ENCODE measurements at regions not wholly inside any gene's neighbourhood (a gene's known extent, or its start where the extent isn't known, plus 50 kb on each side); places are given as distances from the start of the nearest gene placed in this dataset.

- no peak overlapping the region for H3K4me3 ChIP-seq (ENCODE audit: low read depth, low read length)
- TF ChIP-seq, protein P1, sequence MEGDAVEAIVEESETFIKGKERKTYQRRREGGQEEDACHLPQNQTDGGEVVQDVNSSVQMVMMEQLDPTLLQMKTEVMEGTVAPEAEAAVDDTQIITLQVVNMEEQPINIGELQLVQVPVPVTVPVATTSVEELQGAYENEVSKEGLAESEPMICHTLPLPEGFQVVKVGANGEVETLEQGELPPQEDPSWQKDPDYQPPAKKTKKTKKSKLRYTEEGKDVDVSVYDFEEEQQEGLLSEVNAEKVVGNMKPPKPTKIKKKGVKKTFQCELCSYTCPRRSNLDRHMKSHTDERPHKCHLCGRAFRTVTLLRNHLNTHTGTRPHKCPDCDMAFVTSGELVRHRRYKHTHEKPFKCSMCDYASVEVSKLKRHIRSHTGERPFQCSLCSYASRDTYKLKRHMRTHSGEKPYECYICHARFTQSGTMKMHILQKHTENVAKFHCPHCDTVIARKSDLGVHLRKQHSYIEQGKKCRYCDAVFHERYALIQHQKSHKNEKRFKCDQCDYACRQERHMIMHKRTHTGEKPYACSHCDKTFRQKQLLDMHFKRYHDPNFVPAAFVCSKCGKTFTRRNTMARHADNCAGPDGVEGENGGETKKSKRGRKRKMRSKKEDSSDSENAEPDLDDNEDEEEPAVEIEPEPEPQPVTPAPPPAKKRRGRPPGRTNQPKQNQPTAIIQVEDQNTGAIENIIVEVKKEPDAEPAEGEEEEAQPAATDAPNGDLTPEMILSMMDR (conservative IDR thresholded peaks at IDR 0.05; ENCODE audit: low read depth, low read length): no peak
- DNase-seq (ENCODE audit: low read depth): no peak
Measured at GRCh38 chr16:87552072-87552718, 50.1 kb upstream of the JPH3 start.

- TF ChIP-seq, protein P1 (conservative IDR thresholded peaks at IDR 0.05; ENCODE audit: low read depth, low read length): no peak
- no peak for DNase-seq (ENCODE audit: low read depth)
- no peak overlapping the region for H3K4me3 ChIP-seq (ENCODE audit: low read depth, low read length)
Measured at GRCh38 chr16:87551487-87551886, 50.8 kb upstream of the JPH3 start.

DNA sequence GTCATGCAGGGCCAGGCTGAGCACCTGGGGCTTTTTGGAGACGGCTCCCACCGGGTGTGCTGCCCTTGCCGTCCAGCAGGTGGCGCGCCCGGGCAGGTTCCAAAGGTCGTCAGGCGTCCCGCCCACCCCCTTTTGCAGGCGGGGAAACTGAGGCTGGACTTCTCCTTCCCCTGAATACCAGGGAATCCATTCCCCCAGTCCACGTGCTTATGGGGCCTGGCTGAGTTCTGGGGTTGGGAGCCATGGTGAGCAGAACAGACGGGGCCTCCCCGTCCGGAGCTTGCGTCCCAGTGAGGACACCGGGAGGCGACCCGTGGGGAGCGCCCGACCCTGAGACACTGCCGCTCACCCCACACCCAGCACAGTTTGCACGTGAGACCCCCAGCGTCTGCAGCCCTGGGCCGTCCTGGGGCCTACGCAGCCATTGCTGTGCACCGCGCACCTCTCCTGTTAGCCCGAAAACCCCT lies 51.8 kb upstream of the JPH3 start:
- no peak for DNase-seq (ENCODE audit: low read depth)
- no peak overlapping the region for H3K4me3 ChIP-seq (ENCODE audit: low read depth, low read length)
- TF ChIP-seq, protein P1 (conservative IDR thresholded peaks at IDR 0.05; ENCODE audit: low read depth, low read length): peak; percentile 81

DNA sequence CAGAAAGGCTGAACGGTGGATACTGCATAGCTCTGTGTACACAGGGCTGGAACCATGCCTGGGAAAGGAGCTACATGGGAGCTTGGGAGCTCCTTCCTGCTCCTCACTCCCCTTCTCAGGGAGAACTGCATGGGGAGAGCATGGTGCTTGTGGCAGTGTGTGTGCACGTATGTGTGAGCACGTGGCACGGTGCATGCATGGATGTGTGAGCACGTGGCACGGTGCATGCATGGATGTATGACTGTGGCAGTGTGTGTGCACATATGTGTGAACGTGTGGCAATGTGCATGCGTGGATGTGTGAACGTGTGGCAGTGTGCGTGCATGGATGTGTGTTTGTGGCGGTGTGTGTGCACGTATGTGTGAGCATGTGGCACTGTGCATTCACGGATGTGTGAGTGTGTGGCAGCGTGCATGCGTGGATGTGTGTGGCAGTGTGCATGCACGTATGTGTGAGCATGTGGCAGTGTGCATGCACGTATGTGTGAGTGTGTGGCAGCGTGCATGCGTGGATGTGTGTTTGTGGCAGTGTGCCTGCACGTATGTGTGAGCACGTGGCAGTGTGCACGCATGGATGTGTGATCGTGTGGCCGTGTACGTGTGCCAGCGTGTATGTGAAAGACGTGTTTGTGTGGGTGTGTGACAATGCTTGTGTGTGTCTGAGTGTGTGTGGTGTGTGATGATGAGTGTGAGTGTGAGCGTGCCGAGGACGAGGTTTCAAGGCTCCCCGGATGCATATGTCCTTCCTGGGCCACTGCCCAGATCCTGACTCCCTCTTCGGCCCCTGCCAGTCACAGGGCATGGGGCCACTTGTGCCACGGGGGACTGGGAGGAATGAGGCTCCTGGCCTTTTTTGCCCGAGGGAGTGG lies 52.4 kb upstream of the JPH3 start:
- TF ChIP-seq, protein P1 (conservative IDR thresholded peaks at IDR 0.05; ENCODE audit: low read depth, low read length): no peak

GRCh38 chr16:87548046-87548445 lies 54.3 kb upstream of the JPH3 start:
- TF ChIP-seq, protein P1 (conservative IDR thresholded peaks at IDR 0.05; ENCODE audit: low read depth, low read length): no peak
- no peak for DNase-seq (ENCODE audit: low read depth)
- H3K4me3 ChIP-seq (ENCODE audit: low read depth, low read length): no peak overlapping the region

More for the DNA sequence above, 52.4 kb upstream of the JPH3 start:
- DNase-seq (ENCODE audit: low read depth): no peak
- no peak overlapping the region for H3K4me3 ChIP-seq (ENCODE audit: low read depth, low read length)

GRCh38 chr16:87543436-87544191 lies 50.8 kb upstream of the ZCCHC14 start:
- DNase-seq (ENCODE audit: low read depth): no peak
- TF ChIP-seq, protein P1 (conservative IDR thresholded peaks at IDR 0.05; ENCODE audit: low read depth, low read length): no peak
- H3K4me3 ChIP-seq (ENCODE audit: low read depth, low read length): no peak overlapping the region

Data from epithelial cell of proximal tubule (primary cell).